ENCODE measurements at regions not wholly inside any gene's neighbourhood (a gene's known extent, or its start where the extent isn't known, plus 50 kb on each side); places are given as distances from the start of the nearest gene placed in this dataset.

DNA sequence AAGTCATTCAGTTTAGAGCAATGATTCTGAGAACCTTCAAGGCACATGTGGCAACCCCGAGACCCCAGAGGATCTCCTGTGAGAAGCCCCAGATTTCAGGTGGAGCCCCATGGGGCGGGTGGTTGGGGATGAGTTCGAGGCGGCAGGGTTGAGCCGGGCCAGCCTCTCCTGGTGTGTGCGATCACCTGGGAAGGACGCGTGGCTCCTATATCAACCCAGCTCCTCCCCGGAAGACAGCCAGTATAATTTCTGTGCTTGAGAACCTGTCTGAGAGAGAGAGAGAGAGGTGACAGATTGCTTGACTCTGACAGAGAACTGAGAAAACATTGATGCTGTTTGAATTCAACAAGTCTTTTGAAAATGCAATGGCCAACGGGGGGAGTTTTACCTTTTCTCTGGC lies 89.0 kb downstream of the TEX29 start:
- no peaks in the 10 kb centered on the region for H3K36me3 Mint-ChIP-seq (ENCODE audit: low read depth)
- Histone ChIP-seq H3K27ac (ENCODE audit: low read depth in 1 of 2, low read length in 2 of 2) (no peak overlapping the region), H3K4me1 (ENCODE audit: insufficient read depth, low read length) (no peaks in the 10 kb centered on the region), H3K4me3 (ENCODE audit: low read length) (no peak overlapping the region), H3K9me3 (ENCODE audit: control insufficient read depth in 1 of 2, insufficient read depth in 1 of 2, low read length in 2 of 2) (peaks cover 0 to 12% of the 10 kb centered on the region in 2 experiments), H3K27me3 (ENCODE audit: control insufficient read depth in 1 of 2, insufficient read depth in 2 of 2, low read length in 2 of 2) (peaks cover 6 to 9% of the 10 kb centered on the region in 2 experiments), H3K36me3 (ENCODE audit: insufficient read depth, low read length) (no peaks in the 10 kb centered on the region)
- H3K4me1 Mint-ChIP-seq (ENCODE audit: low read depth) = no peaks in the 10 kb centered on the region
- H3K27ac Mint-ChIP-seq = no peak overlapping the region
- no peak overlapping the region for H3K4me3 Mint-ChIP-seq
- TF ChIP-seq, protein P1, sequence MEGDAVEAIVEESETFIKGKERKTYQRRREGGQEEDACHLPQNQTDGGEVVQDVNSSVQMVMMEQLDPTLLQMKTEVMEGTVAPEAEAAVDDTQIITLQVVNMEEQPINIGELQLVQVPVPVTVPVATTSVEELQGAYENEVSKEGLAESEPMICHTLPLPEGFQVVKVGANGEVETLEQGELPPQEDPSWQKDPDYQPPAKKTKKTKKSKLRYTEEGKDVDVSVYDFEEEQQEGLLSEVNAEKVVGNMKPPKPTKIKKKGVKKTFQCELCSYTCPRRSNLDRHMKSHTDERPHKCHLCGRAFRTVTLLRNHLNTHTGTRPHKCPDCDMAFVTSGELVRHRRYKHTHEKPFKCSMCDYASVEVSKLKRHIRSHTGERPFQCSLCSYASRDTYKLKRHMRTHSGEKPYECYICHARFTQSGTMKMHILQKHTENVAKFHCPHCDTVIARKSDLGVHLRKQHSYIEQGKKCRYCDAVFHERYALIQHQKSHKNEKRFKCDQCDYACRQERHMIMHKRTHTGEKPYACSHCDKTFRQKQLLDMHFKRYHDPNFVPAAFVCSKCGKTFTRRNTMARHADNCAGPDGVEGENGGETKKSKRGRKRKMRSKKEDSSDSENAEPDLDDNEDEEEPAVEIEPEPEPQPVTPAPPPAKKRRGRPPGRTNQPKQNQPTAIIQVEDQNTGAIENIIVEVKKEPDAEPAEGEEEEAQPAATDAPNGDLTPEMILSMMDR (IDR thresholded peaks at IDR 0.05) = no peak
- ChIA-PET CTCF (no interaction called here), POLR2A (no interaction called here)
- H3K27me3 Mint-ChIP-seq = peaks cover 18% of the 10 kb centered on the region
- intact Hi-C loops (cut with DNase I, micrococcal nuclease) = loop anchor here in 1 of 2 experiments (5.0 kb wide), 1 partner anchor 342 kb away; no protein-coding TSS in a partner anchor
- ATAC-seq (ENCODE audit: poor library complexity) (no peak), DNase-seq (no peak)
- H3K9me3 Mint-ChIP-seq = no peaks in the 10 kb centered on the region

DNA sequence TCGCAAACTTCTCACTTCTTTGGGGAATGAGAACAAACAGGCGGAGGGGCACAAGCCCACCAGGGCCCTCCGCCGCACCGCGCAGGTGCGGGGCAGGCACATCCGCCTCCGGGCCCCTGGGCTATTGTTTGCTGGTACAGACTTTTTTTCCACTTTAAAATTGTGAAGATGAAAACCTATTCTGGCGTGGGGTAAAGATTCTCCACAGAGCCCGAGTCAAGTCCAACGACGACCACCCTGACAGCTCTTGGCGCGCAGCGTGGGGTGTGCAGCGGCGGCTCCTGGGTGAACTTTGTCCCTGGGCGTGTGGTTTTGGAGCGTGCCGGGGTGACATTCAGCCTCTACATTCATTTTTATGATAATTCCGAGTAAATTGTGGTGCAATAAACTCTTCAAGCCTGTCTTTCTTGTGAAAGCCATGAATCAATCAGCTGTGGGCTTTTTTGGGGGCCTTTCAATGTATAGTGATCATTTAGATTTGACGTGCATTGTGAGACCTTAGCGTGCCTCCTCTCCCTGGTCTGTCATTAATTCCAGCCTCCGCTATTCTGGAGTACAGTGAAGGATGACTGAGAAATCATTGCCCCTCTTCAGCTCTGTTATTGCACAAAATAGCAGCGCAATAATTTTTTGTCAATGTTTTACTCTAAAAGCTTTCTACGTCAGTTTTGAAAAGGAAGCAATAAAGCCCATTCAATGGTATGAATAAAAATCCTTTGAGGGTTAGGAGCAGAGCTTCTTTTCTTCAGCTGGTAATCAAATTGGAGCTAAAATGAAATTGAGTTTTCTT lies 90.0 kb downstream of the TEX29 start:
- intact Hi-C loops (cut with DNase I, micrococcal nuclease) = no loop called here
- no peak for DNase-seq
- no peaks in the 10 kb centered on the region for H3K4me1 Mint-ChIP-seq (ENCODE audit: low read depth)

DNA sequence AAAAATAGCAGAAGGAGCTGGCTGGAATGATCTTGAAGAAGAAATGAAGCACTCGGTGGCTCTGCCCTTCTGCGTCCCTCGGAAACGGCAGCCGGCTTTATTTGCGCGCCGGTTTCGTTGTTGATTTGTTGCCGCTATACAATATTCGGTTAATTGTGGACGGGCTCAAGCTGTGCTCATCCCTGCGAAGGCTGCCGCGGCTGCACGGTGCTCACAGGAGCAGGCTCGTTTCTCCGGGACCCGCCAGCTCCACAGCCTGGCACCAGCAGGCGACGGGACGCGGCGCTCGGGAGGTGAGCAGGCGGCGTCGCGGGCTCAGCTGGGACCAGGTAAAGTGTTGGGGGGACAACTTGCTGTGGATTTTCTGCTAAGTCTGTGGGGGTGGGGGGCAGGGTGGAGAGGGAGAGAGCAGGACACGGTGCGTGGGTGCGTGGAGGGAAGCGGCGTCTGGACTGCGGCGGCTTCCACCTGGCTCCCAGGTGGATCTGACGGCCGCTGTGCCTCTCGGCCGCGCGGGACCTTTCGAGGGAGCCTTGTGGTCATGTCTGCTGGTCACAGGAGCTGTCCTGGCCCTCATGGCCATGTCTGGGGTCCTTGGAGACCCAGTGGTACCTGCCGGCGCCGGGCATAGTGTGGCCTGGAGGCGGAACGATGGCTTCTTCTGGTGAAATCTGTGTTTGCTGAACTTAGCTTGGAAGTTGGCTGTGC lies 90.9 kb downstream of the TEX29 start:
- Mint-ChIP-seq H3K4me3 (no peak overlapping the region), H3K36me3 (ENCODE audit: low read depth) (no peaks in the 10 kb centered on the region), H3K27ac (no peak overlapping the region), H3K27me3 (peaks cover 22% of the 10 kb centered on the region), H3K9me3 (no peaks in the 10 kb centered on the region), H3K4me1 (ENCODE audit: low read depth) (no peaks in the 10 kb centered on the region)
- H3K27me3 ChIP-seq (ENCODE audit: control insufficient read depth in 1 of 2, insufficient read depth in 2 of 2, low read length in 2 of 2) = peaks cover 6% of the 10 kb centered on the region in 2 experiments
- no peak overlapping the region for H3K4me3 ChIP-seq (ENCODE audit: low read length)
- no peaks in the 10 kb centered on the region for H3K4me1 ChIP-seq (ENCODE audit: insufficient read depth, low read length)
- peaks cover 0 to 5% of the 10 kb centered on the region in 2 experiments for H3K9me3 ChIP-seq (ENCODE audit: control insufficient read depth in 1 of 2, insufficient read depth in 1 of 2, low read length in 2 of 2)
- ATAC-seq (ENCODE audit: poor library complexity) = no peak
- DNase-seq = no peak
- POLR2A ChIA-PET = no interaction called here
- intact Hi-C loops (cut with DNase I, micrococcal nuclease) = no loop called here
- no peaks in the 10 kb centered on the region for H3K36me3 ChIP-seq (ENCODE audit: insufficient read depth, low read length)
- TF ChIP-seq, protein P1 (IDR thresholded peaks at IDR 0.05) = no peak
- CTCF ChIA-PET = no interaction called here
- H3K27ac ChIP-seq (ENCODE audit: low read depth in 1 of 2, low read length in 2 of 2) = no peak overlapping the region

More for the DNA sequence above, 90.0 kb downstream of the TEX29 start:
- TF ChIP-seq, protein P1 (IDR thresholded peaks at IDR 0.05) = no peak
- ChIA-PET CTCF (no interaction called here), POLR2A (no interaction called here)
- H3K9me3 ChIP-seq (ENCODE audit: control insufficient read depth in 1 of 2, insufficient read depth in 1 of 2, low read length in 2 of 2) = peaks cover 0 to 5% of the 10 kb centered on the region in 2 experiments
- no peak overlapping the region for H3K4me3 Mint-ChIP-seq
- H3K27me3 ChIP-seq (ENCODE audit: control insufficient read depth in 1 of 2, insufficient read depth in 2 of 2, low read length in 2 of 2) = peaks cover 6 to 9% of the 10 kb centered on the region in 2 experiments
- H3K4me1 ChIP-seq (ENCODE audit: insufficient read depth, low read length) = no peaks in the 10 kb centered on the region
- peaks cover 22% of the 10 kb centered on the region for H3K27me3 Mint-ChIP-seq
- H3K4me3 ChIP-seq (ENCODE audit: low read length) = no peak overlapping the region
- H3K27ac ChIP-seq (ENCODE audit: low read depth in 1 of 2, low read length in 2 of 2) = no peak overlapping the region
- no peak for ATAC-seq (ENCODE audit: poor library complexity)
- no peak overlapping the region for H3K27ac Mint-ChIP-seq
- H3K9me3 Mint-ChIP-seq = no peaks in the 10 kb centered on the region
- H3K36me3 Mint-ChIP-seq (ENCODE audit: low read depth) = no peaks in the 10 kb centered on the region
- H3K36me3 ChIP-seq (ENCODE audit: insufficient read depth, low read length) = no peaks in the 10 kb centered on the region

Data from CD4-positive, alpha-beta T cell (primary cell).